IMR-90 (cell line): ENCODE measurements at regions not wholly inside any gene's neighbourhood (a gene's known extent, or its start where the extent isn't known, plus 50 kb on each side); places are given as distances from the start of the nearest gene placed in this dataset.
A peak's percentile ranks its signal among the peaks of the same experiment; 100 is the strongest.

Experiments
- ATAC-seq: fragments of 200-7000 bp; cut with Tn5 transposase; 2 replicates; pipeline ENCODE4 v1.9.1; 2020; ENCODE audit warnings: low read depth, mild to moderate bottlenecking, moderate library complexity
- BruUV-seq: library from RNA; stranded (reverse); fragments of 400-500 nt; replicated peaks from 2 replicates; lab custom pipeline; 2021; lab: Mats Ljungman, UMichigan
- CTCF ChIA-PET: fragments of 300-600 bp; formaldehyde crosslinking; extraction: SDS; loops from one replicate; lab custom pipeline; 2021; ENCODE audit warnings: antibody characterized with exemption; lab: Yijun Ruan, JAX
- POLR2A ChIA-PET: fragments of 300-600 bp; sonication (Branson Sonifier 250); formaldehyde crosslinking; loops from one replicate; lab custom pipeline; 2022; ENCODE audit warnings: antibody characterized with exemption; ENCODE audit not compliant: unreplicated experiment; lab: Charles Lee
- DNase-seq: peaks from one replicate; pipeline ENCODE4 v3.0.0; 2013
- H2AFZ ChIP-seq: replicated peaks from 2 replicates; pipeline ENCODE3; 2013; ENCODE audit warnings: low read length, mild to moderate bottlenecking; ENCODE audit not compliant: poor library complexity
- H2AK5ac ChIP-seq: 2 replicates; pipeline ENCODE4 v1.6.1; 2013; ENCODE audit warnings: low read depth, low read length, inconsistent platforms
- H2AK9ac ChIP-seq: replicated peaks from 2 replicates; pipeline ENCODE3; 2013; ENCODE audit warnings: mild to moderate bottlenecking, low read depth, low read length, moderate library complexity; ENCODE audit not compliant: poor library complexity
- H2BK120ac ChIP-seq: 2 replicates; pipeline ENCODE4 v1.6.1; 2013; ENCODE audit warnings: low read depth, low read length, inconsistent platforms
- H2BK15ac ChIP-seq: 3 replicates; pipeline ENCODE4 v1.6.1; 2013; ENCODE audit warnings: low read depth, low read length, inconsistent platforms
- H2BK20ac ChIP-seq: 2 replicates; pipeline ENCODE4 v1.6.1; 2013; ENCODE audit warnings: low read depth, mild to moderate bottlenecking, inconsistent platforms, low read length, moderate library complexity
- H2BK5ac ChIP-seq: 2 replicates; pipeline ENCODE4 v1.6.1; 2013; ENCODE audit warnings: mild to moderate bottlenecking, low read depth, low read length, inconsistent platforms; ENCODE audit not compliant: poor library complexity, severe bottlenecking
- H3K14ac ChIP-seq: replicated peaks from 2 replicates; pipeline ENCODE4 v1.6.1; 2013; ENCODE audit warnings: low read depth, low read length, inconsistent platforms
- H3K18ac ChIP-seq: 2 replicates; pipeline ENCODE4 v1.6.1; 2013; ENCODE audit warnings: low read depth, low read length, control low read depth
- H3K23ac ChIP-seq: 2 replicates; pipeline ENCODE4 v1.6.1; 2013; ENCODE audit warnings: low read depth, low read length, inconsistent platforms
- H3K27ac ChIP-seq: 2 replicates; pipeline ENCODE4 v1.5.1; 2013; ENCODE audit warnings: mild to moderate bottlenecking, control low read depth, low read length; ENCODE audit not compliant: insufficient read depth
- H3K27me3 ChIP-seq: 2 replicates; pipeline ENCODE4 v1.6.1; 2013; ENCODE audit warnings: low read length; ENCODE audit not compliant: control insufficient read depth, insufficient read depth
- H3K36me3 ChIP-seq: 2 replicates; pipeline ENCODE4 v1.6.1; 2013; ENCODE audit warnings: low read length, mixed read lengths; ENCODE audit not compliant: control insufficient read depth, insufficient read depth
- H3K4ac ChIP-seq: 2 replicates; pipeline ENCODE4 v1.6.1; 2013; ENCODE audit warnings: low read depth, low read length, inconsistent platforms
- H3K4me1 ChIP-seq: 2 replicates; pipeline ENCODE4 v1.6.1; 2013; ENCODE audit warnings: low read length, mixed read lengths; ENCODE audit not compliant: control insufficient read depth, insufficient read depth
- H3K4me2 ChIP-seq: 2 replicates; pipeline ENCODE4 v1.6.1; 2013; ENCODE audit warnings: low read depth, mild to moderate bottlenecking, control low read depth, low read length, moderate library complexity
- H3K4me3 ChIP-seq: 2 replicates; pipeline ENCODE4 v1.5.1; 2013; ENCODE audit warnings: low read depth, mild to moderate bottlenecking, control low read depth, low read length, moderate library complexity; ENCODE audit not compliant: insufficient read depth
- H3K56ac ChIP-seq: 2 replicates; pipeline ENCODE4 v1.6.1; 2013; ENCODE audit warnings: low read length, inconsistent platforms; ENCODE audit not compliant: insufficient read depth; ENCODE audit errors: extremely low read depth
- H3K79me1 ChIP-seq, 2 experiments: 2 replicates each; pipeline ENCODE4 v1.6.1; 2013; ENCODE audit warnings: low read length in 2 of 2, inconsistent platforms in 1 of 2, low read depth in 1 of 2
- H3K9ac ChIP-seq: 2 replicates; pipeline ENCODE4 v1.6.1; 2013; ENCODE audit warnings: low read depth, low read length, control low read depth
- H3K9me1 ChIP-seq: 2 replicates; pipeline ENCODE4 v1.6.1; 2013; ENCODE audit warnings: low read length, inconsistent platforms; ENCODE audit not compliant: insufficient read depth
- H3K9me3 ChIP-seq: 2 replicates; pipeline ENCODE4 v1.6.1; 2013; ENCODE audit warnings: low read length; ENCODE audit not compliant: control insufficient read depth, insufficient read depth
- H4K20me1 ChIP-seq: 2 replicates; pipeline ENCODE4 v1.6.1; 2013; ENCODE audit warnings: low read length, inconsistent platforms; ENCODE audit not compliant: insufficient read depth
- H4K5ac ChIP-seq: 2 replicates; pipeline ENCODE4 v1.6.1; 2013; ENCODE audit warnings: mild to moderate bottlenecking, low read depth, low read length, control low read depth
- H4K8ac ChIP-seq, 2 experiments: 2 replicates each; pipeline ENCODE4 v1.6.1; 2013; ENCODE audit warnings: low read depth in 2 of 2, low read length in 2 of 2, control low read depth in 1 of 2, inconsistent platforms in 1 of 2
- H4K91ac ChIP-seq: 2 replicates; pipeline ENCODE4 v1.6.1; 2013; ENCODE audit warnings: low read depth, low read length, inconsistent platforms; ENCODE audit not compliant: insufficient read depth
- CHD1 ChIP-seq: IDR thresholded peaks from 2 replicates; pipeline ENCODE4 v1.6.1; 2012; ENCODE audit warnings: low read depth, low read length, improper control_type of control experiment
- CTCF ChIP-seq: conservative IDR thresholded peaks from 2 replicates; pipeline ENCODE4 v1.5.1; 2012; ENCODE audit warnings: mild to moderate bottlenecking, low read depth, low read length, improper control_type of control experiment
- ELK1 ChIP-seq: fragments of 150-350 bp; IDR thresholded peaks from 2 replicates; pipeline ENCODE4 v1.6.1; 2016; ENCODE audit warnings: low read depth, mild to moderate bottlenecking, low read length, moderate library complexity, borderline replicate concordance
- FOS ChIP-seq: fragments of 150-350 bp; IDR thresholded peaks from 2 replicates; pipeline ENCODE4 v1.6.1; 2016; ENCODE audit warnings: low read depth, low read length
- MAZ ChIP-seq: IDR thresholded peaks from 2 replicates; pipeline ENCODE4 v1.6.1; 2012; ENCODE audit warnings: low read depth, mild to moderate bottlenecking, low read length, improper control_type of control experiment, moderate library complexity, borderline replicate concordance
- POLR2A ChIP-seq: IDR thresholded peaks from 2 replicates; pipeline ENCODE4 v1.6.1; 2012; ENCODE audit warnings: mild to moderate bottlenecking, low read depth, low read length
- RAD21 ChIP-seq: IDR thresholded peaks from 2 replicates; pipeline ENCODE4 v1.6.1; 2012; ENCODE audit warnings: low read length, improper control_type of control experiment
- RCOR1 ChIP-seq: IDR thresholded peaks from 2 replicates; pipeline ENCODE4 v1.6.1; 2012; ENCODE audit warnings: mild to moderate bottlenecking, low read length, improper control_type of control experiment; ENCODE audit not compliant: insufficient replicate concordance
- RFX5 ChIP-seq: IDR thresholded peaks from 2 replicates; pipeline ENCODE4 v1.8.0; 2012; ENCODE audit warnings: low read depth, mild to moderate bottlenecking, low read length, moderate library complexity
- SMC3 ChIP-seq: fragments of 150-350 bp; IDR thresholded peaks from 2 replicates; pipeline ENCODE4 v1.6.1; 2016; ENCODE audit warnings: low read depth, mild to moderate bottlenecking, antibody characterized with exemption, low read length, moderate library complexity
- USF2 ChIP-seq: fragments of 150-350 bp; IDR thresholded peaks from 2 replicates; pipeline ENCODE4 v1.6.1; 2017; ENCODE audit warnings: mild to moderate bottlenecking, antibody characterized with exemption, low read length, low read depth
- WGBS, 2 experiments: methylation state at CpG; one replicate each; pipeline versions ENCODE4 v1.1.5 to v1.1.7; 2013; ENCODE audit warnings: missing lambda C conversion rate in 2 of 2; ENCODE audit not compliant: insufficient read length in 1 of 2; ENCODE audit errors: extremely low coverage in 2 of 2; 5-methylcytosine and 5-hydroxymethylcytosine counted together
- dilution Hi-C: fragments of 300-500 bp; cut with HindIII; formaldehyde crosslinking; loops from one replicate; pipeline ENCODE4 v1.14.3; 2018; ENCODE audit warnings: low sequenced_read_pairs; ENCODE audit not compliant: unreplicated experiment
- in situ Hi-C: fragments of 300-500 bp; cut with MboI; formaldehyde crosslinking; loops from 3 replicates; pipeline ENCODE4 v1.14.3; 2019; ENCODE audit warnings: low sequenced_read_pairs, inconsistent platforms, mixed read lengths
- intact Hi-C: fragments of 100-400 bp; cut with micrococcal nuclease; formaldehyde crosslinking; loops from 2 replicates; pipeline ENCODE4 v1.10.0; 2022

GRCh38 chr2:215758691-215759090, 254.7 kb downstream of the MREG start:
- ATAC-seq (no peak), DNase-seq (peak; percentile 55)
- no peak overlapping the region for H3K9ac ChIP-seq
- peak overlapping the region; percentile 81; the same call in 1 of the 2 replicates for H4K5ac ChIP-seq
- H3K9me3 ChIP-seq: no peaks in the 10 kb centered on the region
- H2BK5ac ChIP-seq: peak overlapping the region; percentile 76
- H4K8ac ChIP-seq: peak overlapping the region in 1 of 2 experiments; percentile 64; a peak in 1 of 4 replicates
- H3K27me3 ChIP-seq: no peaks in the 10 kb centered on the region
- no peak overlapping the region for H2AK9ac ChIP-seq
- H3K4me1 ChIP-seq: peaks cover 3% of the 10 kb centered on the region; the same call in 1 of the 2 replicates
- H4K20me1 ChIP-seq: no peaks in the 10 kb centered on the region
- POLR2A ChIA-PET: no interaction called here
- H3K14ac ChIP-seq: peak overlapping the region; percentile 64
- H3K9me1 ChIP-seq: no peaks in the 10 kb centered on the region
- H3K23ac ChIP-seq: no peak overlapping the region
- H3K56ac ChIP-seq: no peak overlapping the region
- peak overlapping the region; percentile 71 for H2AFZ ChIP-seq
- H3K79me1 ChIP-seq: no peaks in the 10 kb centered on the region
- in situ Hi-C loops (no loop called here), intact Hi-C loops (no loop called here), dilution Hi-C loops (no loop called here)
- no peak overlapping the region for H3K4me2 ChIP-seq
- BruUV-seq: no TSS peak
- H3K18ac ChIP-seq: peak overlapping the region; percentile 47; the same call in 1 of the 2 replicates
- H2BK120ac ChIP-seq: peak overlapping the region; percentile 58; the same call in 1 of the 2 replicates
- no peak overlapping the region for H2AK5ac ChIP-seq
- H4K91ac ChIP-seq: no peak overlapping the region
- no peaks in the 10 kb centered on the region for H3K36me3 ChIP-seq
- TF ChIP-seq USF2: no peak
- no peak for TF ChIP-seq CTCF
- no peak for TF ChIP-seq POLR2A
- TF ChIP-seq MAZ: no peak
- no peak for TF ChIP-seq FOS
- no peak for TF ChIP-seq RAD21
- TF ChIP-seq RFX5: no peak
- TF ChIP-seq ELK1: no peak
- TF ChIP-seq RCOR1: no peak
- no peak for TF ChIP-seq CHD1
- TF ChIP-seq SMC3: no peak
- no peak overlapping the region for H2BK20ac ChIP-seq
- CTCF ChIA-PET: no interaction called here
- H2BK15ac ChIP-seq: no peak overlapping the region
- H3K4me3 ChIP-seq: no peak overlapping the region
- H3K27ac ChIP-seq: no peak overlapping the region
- peak overlapping the region; percentile 3; the same call in 1 of the 2 replicates for H3K4ac ChIP-seq
- WGBS, 2 experiments: 0% methylated on average over 1 of the region's 4 CpGs; no CpG with 5 or more reads in 1 of the 2 experiments
